Renal cortical epithelial cell (primary cell): ENCODE measurements at regions not wholly inside any gene's neighbourhood (a gene's known extent, or its start where the extent isn't known, plus 50 kb on each side); places are given as distances from the start of the nearest gene placed in this dataset.

Experiments
- DNase-seq: peaks from one replicate; pipeline ENCODE4 v3.0.0-alpha.2; 2011; ENCODE audit warnings: low read depth

- DNase-seq, result no peak
Measured at GRCh38 chr3:94607778-94608177, 544.9 kb downstream of the NSUN3 start.

- DNase-seq, result no peak
Measured at GRCh38 chr3:94609908-94610307, 547.0 kb downstream of the NSUN3 start.

GRCh38 chr3:94611596-94611995 lies 548.7 kb downstream of the NSUN3 start:
- DNase-seq, result no peak

DNA sequence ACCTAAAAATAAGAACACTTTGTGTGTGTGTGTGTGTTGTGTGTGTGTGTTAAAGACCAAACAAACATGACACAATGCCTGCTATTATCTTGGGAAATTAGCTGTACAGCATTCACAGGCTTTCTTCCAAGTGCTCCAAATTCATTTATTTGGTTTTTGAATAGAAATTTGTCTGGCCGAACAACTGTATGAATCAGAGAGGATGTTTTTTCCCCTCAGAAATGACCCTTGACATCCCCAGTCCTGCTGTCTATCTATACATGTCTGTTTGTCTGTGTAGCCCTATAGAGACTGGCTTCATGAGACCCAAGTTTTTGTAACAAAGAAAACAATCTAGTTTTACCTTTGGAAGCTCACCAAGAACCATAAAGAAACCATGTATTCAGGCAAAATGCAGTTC lies 549.8 kb downstream of the NSUN3 start:
- DNase-seq, result no peak

- no peak for DNase-seq
Measured at GRCh38 chr3:94614192-94614591, 551.3 kb downstream of the NSUN3 start.

DNA sequence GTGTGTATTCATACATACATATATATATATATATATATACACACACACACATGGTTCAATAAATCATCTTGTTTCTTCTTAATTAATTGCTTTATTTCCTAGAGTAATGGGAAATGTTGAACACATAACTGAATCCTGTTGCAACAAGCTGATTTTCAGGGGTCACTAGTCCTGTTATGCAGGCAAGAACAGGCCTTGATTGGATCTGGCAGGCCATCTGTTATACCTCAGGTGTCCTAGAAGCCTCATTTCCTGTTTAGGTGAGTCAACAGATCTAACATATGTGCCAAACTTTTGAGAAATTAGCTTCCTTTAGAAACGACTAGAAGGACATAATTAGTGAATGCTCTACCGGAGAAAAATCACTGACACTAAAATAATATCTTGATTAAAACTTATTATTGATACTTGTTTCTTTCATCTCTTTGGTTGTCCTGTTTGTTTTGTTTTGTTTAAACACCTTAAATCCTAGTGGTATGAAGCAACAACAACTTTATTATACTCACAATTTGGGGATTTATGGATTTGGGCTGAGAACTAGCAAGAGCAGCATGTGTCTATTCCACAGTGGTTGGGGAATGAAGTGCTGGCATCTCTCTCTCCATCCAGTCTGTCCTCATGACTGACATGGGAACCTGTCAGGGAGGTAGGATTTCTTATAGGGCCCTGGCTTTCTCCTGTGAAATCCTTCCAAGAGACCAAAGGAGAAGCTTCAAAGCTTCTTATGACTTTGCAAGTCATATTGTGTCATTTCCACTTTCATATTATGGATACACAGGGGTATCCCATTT lies 552.6 kb downstream of the NSUN3 start:
- peak; percentile 46 for DNase-seq

DNA sequence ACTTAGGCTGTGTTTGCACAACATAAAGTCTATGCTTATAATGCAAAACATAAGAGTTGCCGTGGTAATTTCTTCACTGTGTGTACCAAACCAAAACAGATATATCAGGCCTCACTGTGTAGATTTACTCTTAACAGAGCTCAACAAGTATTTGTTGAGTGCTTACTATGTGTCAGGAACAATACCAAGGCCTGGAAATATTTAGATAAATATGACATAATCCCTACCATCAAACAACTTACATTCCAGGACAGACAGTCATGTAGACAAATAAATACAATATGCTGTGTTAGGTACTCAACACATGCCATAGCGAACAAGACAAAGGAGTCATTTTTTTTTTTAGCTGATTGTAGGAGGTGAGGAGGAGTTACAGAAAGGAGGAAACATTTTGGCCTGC lies 554.0 kb downstream of the NSUN3 start:
- peak; percentile 12 for DNase-seq

DNA sequence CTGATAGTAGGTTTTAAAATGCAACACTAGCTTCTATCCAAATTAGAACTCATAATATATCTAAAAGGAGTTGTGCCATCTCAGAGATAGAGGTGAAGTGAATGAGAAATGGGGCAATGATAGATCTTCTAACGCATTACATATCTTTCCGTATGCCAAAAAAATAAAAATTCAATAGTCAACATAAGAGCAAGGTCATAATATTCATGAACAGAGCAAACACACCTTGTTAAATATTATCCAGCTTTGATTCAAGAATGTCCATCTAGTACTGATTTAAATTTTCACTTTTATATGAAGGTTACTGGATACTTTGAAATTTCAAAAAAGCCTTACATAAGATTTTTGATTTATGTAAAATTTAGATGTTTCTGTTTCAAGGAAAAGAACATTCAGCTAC lies 554.5 kb downstream of the NSUN3 start:
- no peak for DNase-seq

DNA sequence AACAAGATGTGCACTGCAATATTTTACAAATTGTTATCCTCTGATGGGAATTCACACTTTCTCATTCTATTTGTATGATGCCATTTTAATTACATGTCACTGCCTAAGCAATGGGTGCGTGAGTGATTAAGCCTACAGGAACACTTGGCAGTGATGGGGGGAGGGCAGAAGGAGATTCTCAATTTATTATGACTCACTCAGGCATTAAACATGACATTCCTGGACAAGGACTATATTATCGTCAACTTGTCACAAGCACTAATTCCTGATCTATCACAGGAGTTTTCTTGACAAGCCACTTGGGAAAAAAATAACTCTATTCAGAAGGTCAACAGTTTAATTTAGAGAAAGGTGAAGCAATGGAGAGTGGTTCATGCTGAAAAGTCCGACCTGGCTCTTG lies 556.8 kb downstream of the NSUN3 start:
- DNase-seq, result no peak

- DNase-seq, result no peak
Measured at GRCh38 chr3:94626573-94626972, 563.7 kb downstream of the NSUN3 start.

DNA sequence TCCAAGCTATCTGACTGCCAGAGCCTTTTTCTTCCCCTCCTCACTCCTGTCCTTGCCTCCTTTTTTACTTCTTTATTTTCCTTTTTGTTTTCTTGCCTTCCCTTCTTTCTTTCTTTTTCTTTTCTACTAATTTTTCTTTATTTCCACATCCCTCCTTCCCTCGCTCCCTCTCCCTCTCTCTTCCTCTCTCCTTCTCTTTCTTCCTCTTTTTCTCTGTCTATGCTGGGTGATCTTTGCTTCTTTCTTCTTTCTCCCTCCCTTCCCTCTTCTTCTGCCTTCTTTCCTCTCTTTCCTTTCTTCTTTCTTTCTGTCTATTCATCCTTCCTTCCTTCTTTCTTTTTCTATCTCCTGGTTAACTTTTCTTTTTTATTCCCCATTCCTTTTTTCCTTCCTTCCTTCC lies 564.8 kb downstream of the NSUN3 start:
- DNase-seq, result no peak

GRCh38 chr3:94643400-94643799 lies 580.5 kb downstream of the NSUN3 start:
- DNase-seq, result no peak

GRCh38 chr3:94645790-94646189 lies 582.9 kb downstream of the NSUN3 start:
- no peak for DNase-seq

GRCh38 chr3:94647131-94647530 lies 584.3 kb downstream of the NSUN3 start:
- DNase-seq, result peak; percentile 84

DNA sequence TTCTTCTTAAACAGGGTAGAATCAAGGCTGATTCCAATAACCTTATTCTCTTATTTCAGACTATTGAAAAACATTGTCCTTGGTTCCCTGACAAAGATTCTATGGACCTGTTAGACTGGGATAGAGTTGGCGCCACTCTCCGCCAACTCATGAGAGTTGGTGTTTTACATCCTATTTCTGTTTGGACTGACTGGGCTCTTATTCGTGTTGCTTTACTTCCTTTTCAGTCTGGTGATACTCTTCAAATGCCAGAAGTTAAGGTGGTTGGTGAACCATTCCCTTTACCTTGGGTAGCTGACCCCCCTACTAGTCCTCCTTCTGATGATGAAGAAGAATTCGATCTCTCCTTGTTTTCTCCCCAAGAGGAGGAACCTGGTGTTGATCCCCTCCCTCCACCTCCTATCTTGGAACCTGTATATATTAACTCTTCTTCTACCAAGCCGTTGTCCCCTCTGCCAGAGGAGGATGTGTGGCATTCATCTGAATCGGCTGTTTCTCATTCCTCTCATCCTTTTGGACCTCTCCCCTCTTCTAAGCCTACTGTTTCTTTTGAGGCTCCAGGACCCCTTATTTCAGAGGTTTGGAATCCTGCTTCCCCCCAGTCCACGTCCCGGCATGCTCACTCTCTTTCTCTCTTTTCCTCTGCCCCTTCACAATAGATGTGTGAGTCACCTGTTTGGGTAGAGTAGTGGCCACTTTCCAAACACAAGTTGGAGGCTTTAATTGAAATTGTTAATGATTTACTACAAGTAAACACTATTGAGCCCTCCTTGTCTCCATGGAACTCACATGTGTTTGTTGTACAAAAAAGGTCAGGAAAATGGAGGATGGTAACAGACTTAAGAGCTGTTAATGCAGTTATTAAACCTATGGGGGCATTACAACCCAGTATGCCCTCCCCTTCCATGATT lies 585.7 kb downstream of the NSUN3 start:
- peak; percentile 99 for DNase-seq

DNA sequence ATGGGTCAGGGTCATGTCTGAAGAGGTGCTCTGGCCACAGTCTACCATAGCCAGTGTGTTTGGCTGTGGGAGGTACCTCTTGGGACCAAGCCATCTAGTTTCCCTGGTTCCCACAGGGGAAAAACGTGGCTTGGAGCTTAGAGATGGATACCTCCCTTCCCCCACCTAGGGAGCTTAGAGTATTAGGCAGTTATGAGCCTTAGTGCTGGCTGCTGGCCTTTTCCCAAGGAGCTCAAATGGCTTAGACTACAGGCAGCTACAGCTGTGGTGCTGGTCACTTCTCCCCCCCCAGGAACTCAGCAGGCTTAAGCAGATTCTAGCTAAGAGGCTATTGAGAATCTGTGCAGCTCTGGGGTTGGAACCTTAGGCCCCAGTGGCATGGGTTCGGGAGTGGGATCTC lies 591.2 kb downstream of the NSUN3 start:
- DNase-seq, result no peak

- DNase-seq, result no peak
Measured at GRCh38 chr3:94665922-94666321, 603.1 kb downstream of the NSUN3 start.

- peak; percentile 54 for DNase-seq
Measured at GRCh38 chr3:94671078-94671477, 608.2 kb downstream of the NSUN3 start.

GRCh38 chr3:94673876-94674275 lies 611.0 kb downstream of the NSUN3 start:
- no peak for DNase-seq

DNA sequence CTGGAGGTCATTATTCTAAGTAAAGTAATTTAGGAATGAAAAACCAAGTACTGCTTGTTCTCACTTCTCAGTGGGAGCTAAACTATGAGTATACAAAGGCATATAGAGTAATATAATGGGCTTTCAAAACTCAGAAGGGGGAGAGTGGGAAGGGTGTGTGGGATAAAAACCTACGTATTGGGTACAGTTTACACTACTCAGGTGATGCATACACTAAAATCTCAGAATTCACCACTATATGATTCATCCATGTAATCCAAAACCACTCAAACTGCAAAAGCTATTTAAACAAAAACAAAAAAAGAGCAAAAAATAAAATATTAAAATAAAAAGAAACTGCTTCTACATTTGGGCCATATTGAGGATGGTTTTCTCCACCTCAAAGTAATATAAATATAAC lies 623.3 kb downstream of the NSUN3 start:
- DNase-seq, result no peak

GRCh38 chr3:94693997-94694640 lies 631.3 kb downstream of the NSUN3 start:
- no peak for DNase-seq

- DNase-seq, result peak; percentile 56
Measured at GRCh38 chr3:94694894-94695293, 632.0 kb downstream of the NSUN3 start.

GRCh38 chr3:94704467-94704866 lies 641.6 kb downstream of the NSUN3 start:
- DNase-seq, result peak; percentile 50
